ENCODE measurements at regions not wholly inside any gene's neighbourhood (a gene's known extent, or its start where the extent isn't known, plus 50 kb on each side); places are given as distances from the start of the nearest gene placed in this dataset.
A peak's percentile ranks its signal among the peaks of the same experiment; 100 is the strongest.

DNA sequence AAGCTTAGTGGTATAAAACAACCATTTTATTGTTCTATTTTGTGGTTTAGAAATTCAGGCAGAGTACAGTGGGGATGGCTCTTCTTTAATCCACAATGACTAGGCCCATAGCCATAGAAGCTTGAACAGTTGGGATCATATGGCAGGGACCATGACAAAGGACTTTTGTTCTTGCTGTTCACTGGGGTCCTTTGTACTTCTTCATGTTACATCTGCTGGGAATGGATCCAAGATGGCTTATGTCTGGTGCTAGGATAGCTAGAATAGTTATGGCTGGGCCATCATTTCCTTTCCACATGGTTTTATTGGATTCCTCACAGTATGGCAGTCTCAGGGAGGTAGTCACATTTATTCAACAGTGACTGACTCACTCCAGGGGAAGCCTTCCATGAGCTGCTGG, 427.9 kb upstream of the AGTR1 start:
- Histone ChIP-seq H3K27me3 (ENCODE audit: control insufficient read depth, insufficient read depth, low read length, poor library complexity, severe bottlenecking) (no peaks in the 10 kb centered on the region), H3K4me1 (ENCODE audit: control insufficient read depth, insufficient read depth, low read length) (no peaks in the 10 kb centered on the region), H3K4me3 (ENCODE audit: low read length) (no peak overlapping the region), H3K36me3 (ENCODE audit: control insufficient read depth, insufficient read depth, low read length) (no peaks in the 10 kb centered on the region), H3K27ac (ENCODE audit: low read depth, low read length) (no peak overlapping the region), H3K9me3 (ENCODE audit: control insufficient read depth, low read length) (no peaks in the 10 kb centered on the region), H3K9ac (ENCODE audit: extremely low read depth, low read length, poor library complexity, severe bottlenecking) (no peak overlapping the region)
- H3K9me3 Mint-ChIP-seq = no peaks in the 10 kb centered on the region
- no peak overlapping the region for H3K4me3 Mint-ChIP-seq
- DNase-seq = no peak
- H3K4me1 Mint-ChIP-seq = no peaks in the 10 kb centered on the region
- no peaks in the 10 kb centered on the region for H3K36me3 Mint-ChIP-seq (ENCODE audit: low read depth)
- H3K27ac Mint-ChIP-seq = no peak overlapping the region
- H3K27me3 Mint-ChIP-seq (ENCODE audit: insufficient read depth) = no peaks in the 10 kb centered on the region
- TF ChIP-seq, protein P1, sequence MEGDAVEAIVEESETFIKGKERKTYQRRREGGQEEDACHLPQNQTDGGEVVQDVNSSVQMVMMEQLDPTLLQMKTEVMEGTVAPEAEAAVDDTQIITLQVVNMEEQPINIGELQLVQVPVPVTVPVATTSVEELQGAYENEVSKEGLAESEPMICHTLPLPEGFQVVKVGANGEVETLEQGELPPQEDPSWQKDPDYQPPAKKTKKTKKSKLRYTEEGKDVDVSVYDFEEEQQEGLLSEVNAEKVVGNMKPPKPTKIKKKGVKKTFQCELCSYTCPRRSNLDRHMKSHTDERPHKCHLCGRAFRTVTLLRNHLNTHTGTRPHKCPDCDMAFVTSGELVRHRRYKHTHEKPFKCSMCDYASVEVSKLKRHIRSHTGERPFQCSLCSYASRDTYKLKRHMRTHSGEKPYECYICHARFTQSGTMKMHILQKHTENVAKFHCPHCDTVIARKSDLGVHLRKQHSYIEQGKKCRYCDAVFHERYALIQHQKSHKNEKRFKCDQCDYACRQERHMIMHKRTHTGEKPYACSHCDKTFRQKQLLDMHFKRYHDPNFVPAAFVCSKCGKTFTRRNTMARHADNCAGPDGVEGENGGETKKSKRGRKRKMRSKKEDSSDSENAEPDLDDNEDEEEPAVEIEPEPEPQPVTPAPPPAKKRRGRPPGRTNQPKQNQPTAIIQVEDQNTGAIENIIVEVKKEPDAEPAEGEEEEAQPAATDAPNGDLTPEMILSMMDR (conservative IDR thresholded peaks at IDR 0.05) = no peak

DNA sequence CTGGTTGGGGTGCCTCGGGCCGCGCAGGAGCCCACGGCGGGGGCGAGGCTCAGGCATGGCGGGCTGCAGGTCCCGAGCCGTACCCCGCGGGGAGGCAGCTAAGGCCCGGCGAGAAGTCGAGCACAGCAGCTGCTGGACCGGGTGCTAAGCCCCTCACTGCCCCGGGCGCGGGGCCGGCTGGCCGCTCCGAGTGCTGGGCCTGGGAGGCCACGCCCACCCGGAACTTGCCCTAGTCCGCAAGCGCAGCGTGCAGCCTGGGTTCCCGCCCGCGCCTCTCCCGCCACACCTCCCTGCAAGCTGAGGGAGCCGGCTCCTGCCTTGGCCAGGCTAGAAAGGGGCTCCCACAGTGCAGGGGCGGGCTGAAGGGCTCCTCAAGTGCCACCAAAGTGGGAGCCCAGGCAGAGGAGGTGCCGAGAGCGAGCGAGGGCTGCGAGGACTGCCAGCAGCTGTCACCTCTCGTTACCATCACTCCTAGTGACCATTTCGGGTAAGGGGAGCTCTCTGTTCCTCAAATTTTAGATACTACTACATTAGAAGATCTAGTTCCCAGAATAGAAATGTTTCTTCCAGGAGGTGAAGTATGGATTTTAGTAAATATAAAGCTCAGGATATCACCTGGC, 417.0 kb upstream of the AGTR1 start:
- Histone ChIP-seq H3K27me3 (ENCODE audit: control insufficient read depth, insufficient read depth, low read length, poor library complexity, severe bottlenecking) (no peaks in the 10 kb centered on the region), H3K27ac (ENCODE audit: low read depth, low read length) (no peak overlapping the region), H3K36me3 (ENCODE audit: control insufficient read depth, insufficient read depth, low read length) (no peaks in the 10 kb centered on the region), H3K4me3 (ENCODE audit: low read length) (no peak overlapping the region), H3K9ac (ENCODE audit: extremely low read depth, low read length, poor library complexity, severe bottlenecking) (no peak overlapping the region), H3K4me1 (ENCODE audit: control insufficient read depth, insufficient read depth, low read length) (no peaks in the 10 kb centered on the region), H3K9me3 (ENCODE audit: control insufficient read depth, low read length) (no peaks in the 10 kb centered on the region)
- peaks cover 2% of the 10 kb centered on the region for H3K27me3 Mint-ChIP-seq (ENCODE audit: insufficient read depth)
- DNase-seq = no peak
- peaks cover under 1% of the 10 kb centered on the region for H3K4me1 Mint-ChIP-seq
- H3K27ac Mint-ChIP-seq = no peak overlapping the region
- WGBS, 2 experiments (ENCODE audit: insufficient coverage in 1 of 2, insufficient read length in 1 of 2) = 93 to 97% methylated on average over 12 to 37 of the region's 38 CpGs
- no peaks in the 10 kb centered on the region for H3K36me3 Mint-ChIP-seq (ENCODE audit: low read depth)
- H3K9me3 Mint-ChIP-seq = peaks cover 9% of the 10 kb centered on the region
- H3K4me3 Mint-ChIP-seq = peak overlapping the region; percentile 27
- TF ChIP-seq, protein P1 (conservative IDR thresholded peaks at IDR 0.05) = no peak

DNA sequence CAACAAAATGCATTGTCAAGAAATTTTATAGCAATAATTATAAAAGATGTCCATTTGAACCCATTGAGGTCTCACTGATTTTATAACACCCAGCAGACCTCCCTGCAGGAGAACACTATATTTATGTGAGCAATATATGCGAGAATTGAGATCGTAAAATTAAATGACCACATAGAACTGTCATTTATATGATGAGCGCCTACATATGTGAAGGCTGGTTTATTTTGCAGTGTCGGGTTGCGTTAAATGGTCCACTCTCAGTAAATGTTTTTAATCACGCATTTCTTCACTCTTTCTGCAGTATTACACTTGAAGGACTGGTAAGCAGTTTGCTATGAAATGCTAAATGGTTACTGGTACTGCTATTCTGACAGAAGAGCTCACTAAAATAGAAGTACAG, 408.5 kb upstream of the AGTR1 start:
- Mint-ChIP-seq H3K4me3 (no peak overlapping the region), H3K27ac (no peak overlapping the region), H3K9me3 (peaks cover 1% of the 10 kb centered on the region), H3K36me3 (ENCODE audit: low read depth) (no peaks in the 10 kb centered on the region), H3K4me1 (peaks cover 6% of the 10 kb centered on the region), H3K27me3 (ENCODE audit: insufficient read depth) (no peaks in the 10 kb centered on the region)
- no peak overlapping the region for H3K4me3 ChIP-seq (ENCODE audit: low read length)
- no peaks in the 10 kb centered on the region for H3K4me1 ChIP-seq (ENCODE audit: control insufficient read depth, insufficient read depth, low read length)
- TF ChIP-seq, protein P1 (conservative IDR thresholded peaks at IDR 0.05) = no peak
- 92 to 100% methylated on average over 5 to 6 of the region's 6 CpGs for WGBS, 2 experiments (ENCODE audit: insufficient coverage in 1 of 2, insufficient read length in 1 of 2)
- no peak overlapping the region for H3K27ac ChIP-seq (ENCODE audit: low read depth, low read length)
- no peak overlapping the region for H3K9ac ChIP-seq (ENCODE audit: extremely low read depth, low read length, poor library complexity, severe bottlenecking)
- no peaks in the 10 kb centered on the region for H3K27me3 ChIP-seq (ENCODE audit: control insufficient read depth, insufficient read depth, low read length, poor library complexity, severe bottlenecking)
- peaks cover 6% of the 10 kb centered on the region for H3K9me3 ChIP-seq (ENCODE audit: control insufficient read depth, low read length)
- H3K36me3 ChIP-seq (ENCODE audit: control insufficient read depth, insufficient read depth, low read length) = no peaks in the 10 kb centered on the region
- DNase-seq = no peak
